ENCODE measurements at regions not wholly inside any gene's neighbourhood (a gene's known extent, or its start where the extent isn't known, plus 50 kb on each side); places are given as distances from the start of the nearest gene placed in this dataset.
"Not testable (repeated sequence)": the region's sequence is repeated elsewhere in the genome, so short reads cannot be mapped to it uniquely, and the experiment has no call there.

- intact Hi-C loops (cut with DNase I): no loop called here
- no peak for DNase-seq (ENCODE audit: low spot score)
Measured at GRCh38 chr6:99668036-99668705, 61.5 kb downstream of the PRDM13 start.

GRCh38 chr6:99689916-99690685 is 83.5 kb downstream of the PRDM13 start:
- intact Hi-C loops (cut with DNase I): no loop called here
- DNase-seq (ENCODE audit: low spot score): no peak

DNA sequence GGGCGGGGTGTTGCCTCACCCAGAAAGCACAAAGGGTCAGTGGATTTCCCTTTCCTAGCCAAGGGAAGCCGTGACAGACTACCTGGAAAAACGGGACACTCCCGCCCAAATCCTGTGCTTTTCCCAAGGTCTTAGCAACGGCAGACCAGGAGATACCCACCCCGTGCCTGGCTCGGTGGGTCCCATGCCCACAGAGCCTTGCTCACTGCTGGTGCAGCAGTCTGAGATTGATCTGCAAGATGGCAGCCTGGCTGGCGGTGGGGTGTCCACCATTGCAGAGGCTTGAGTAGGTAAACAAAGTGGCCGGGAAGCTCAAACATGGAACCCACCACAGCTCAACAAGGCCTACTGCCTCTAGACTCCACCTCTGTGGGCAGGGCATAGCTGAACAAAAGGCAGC is 95.7 kb downstream of the PRDM13 start:
- DNase-seq (ENCODE audit: low spot score); intact Hi-C loops (cut with DNase I): not testable (repeated sequence)

GRCh38 chr6:99709062-99709461 is 102.4 kb downstream of the PRDM13 start:
- intact Hi-C loops (cut with DNase I): no loop called here
- no peak for DNase-seq (ENCODE audit: low spot score)

DNA sequence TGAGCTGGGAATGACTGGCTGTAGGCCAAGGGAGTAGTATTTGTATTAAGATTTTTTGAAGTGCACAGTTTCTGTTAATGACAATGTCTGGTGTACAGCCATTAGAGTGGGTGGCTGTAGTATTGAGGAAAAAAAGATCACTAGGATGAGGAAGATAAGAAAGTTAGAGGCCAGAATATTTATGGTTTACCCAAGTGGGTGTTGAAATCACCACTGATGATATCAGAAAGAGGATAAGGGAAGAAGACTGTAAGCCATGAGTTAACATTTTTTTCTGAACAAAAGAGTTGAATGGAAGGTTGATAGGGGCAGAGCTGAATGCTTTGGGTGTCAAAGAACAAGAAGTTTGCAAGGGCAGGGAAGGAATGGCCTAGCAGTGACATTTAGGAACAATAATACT is 104.7 kb downstream of the PRDM13 start:
- intact Hi-C loops (cut with DNase I): no loop called here

DNA sequence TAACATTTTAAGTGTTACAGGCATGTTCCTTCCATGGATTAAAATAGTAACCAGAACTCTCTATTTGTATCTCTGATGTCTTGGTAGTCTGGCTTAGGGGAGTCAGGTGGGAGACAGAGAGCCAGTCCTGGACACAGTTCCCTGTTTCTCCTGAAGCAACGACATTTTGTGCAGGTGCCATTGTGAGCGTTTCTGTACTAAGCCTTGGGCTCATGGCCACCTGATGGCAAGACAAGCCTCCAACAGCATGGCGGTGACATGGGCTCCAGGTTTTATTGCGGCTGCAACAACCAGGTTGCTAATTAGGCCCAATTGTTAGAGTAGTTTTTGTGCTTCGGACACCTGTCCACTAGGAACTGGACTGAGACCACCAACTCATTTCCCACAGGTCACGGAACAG is 105.3 kb downstream of the PRDM13 start:
- no peak for DNase-seq (ENCODE audit: low spot score)
- intact Hi-C loops (cut with DNase I): no loop called here

More for the DNA sequence above, 104.7 kb downstream of the PRDM13 start:
- no peak for DNase-seq (ENCODE audit: low spot score)

DNA sequence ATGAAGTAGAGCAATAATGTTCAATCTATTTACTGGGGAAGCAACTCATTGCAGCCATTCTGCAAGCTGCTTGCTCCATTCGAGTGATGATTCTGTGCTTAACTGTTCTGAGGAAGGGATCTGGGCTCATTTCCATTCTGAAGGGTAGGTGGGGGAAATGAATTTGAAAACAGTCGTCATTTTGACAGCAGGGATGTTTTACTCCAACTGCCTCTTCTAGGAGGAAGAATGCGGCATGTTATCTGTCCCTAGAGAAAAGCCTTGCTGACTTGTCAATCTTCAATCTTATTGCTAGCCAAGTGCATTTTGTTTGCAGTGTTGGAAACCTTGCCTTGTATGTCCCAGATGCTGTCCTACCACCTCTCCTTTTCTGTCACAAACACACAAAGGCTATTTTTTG is 105.9 kb downstream of the PRDM13 start:
- intact Hi-C loops (cut with DNase I): no loop called here

GRCh38 chr6:99722043-99722442 is 115.4 kb downstream of the PRDM13 start:
- intact Hi-C loops (cut with DNase I); DNase-seq (ENCODE audit: low spot score): not testable (repeated sequence)

More for the DNA sequence above, 105.9 kb downstream of the PRDM13 start:
- DNase-seq (ENCODE audit: low spot score): no peak

DNA sequence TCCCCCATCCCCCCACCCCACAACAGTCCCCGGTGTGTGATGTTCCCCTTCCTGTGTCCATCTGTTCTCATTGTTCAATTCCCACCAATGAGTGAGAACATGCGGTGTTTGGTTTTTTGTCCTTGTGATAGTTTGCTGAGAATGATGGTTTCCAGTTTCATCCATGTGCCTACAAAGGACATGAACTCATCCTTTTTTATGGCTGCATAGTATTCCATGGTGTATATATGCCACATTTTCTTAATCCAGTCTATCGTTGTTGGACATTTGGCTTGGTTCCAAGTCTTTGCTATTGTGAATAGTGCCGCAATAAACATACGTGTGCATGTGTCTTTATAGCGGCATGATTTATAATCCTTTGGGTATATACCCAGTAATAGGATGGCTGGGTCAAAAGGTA is 123.6 kb downstream of the PRDM13 start:
- intact Hi-C loops (cut with DNase I); DNase-seq (ENCODE audit: low spot score): not testable (repeated sequence)

- no peak for DNase-seq (ENCODE audit: low spot score)
- intact Hi-C loops (cut with DNase I): no loop called here
Measured at GRCh38 chr6:99736302-99736701, 129.7 kb downstream of the PRDM13 start.

- DNase-seq (ENCODE audit: low spot score): no peak
- intact Hi-C loops (cut with DNase I): no loop called here
Measured at GRCh38 chr6:99739526-99739925, 132.9 kb downstream of the PRDM13 start.

- intact Hi-C loops (cut with DNase I): loop anchor here (10.0 kb wide), 1 partner anchor 136 kb away; the partner anchor contains the start of gene PRDM13
Measured at GRCh38 chr6:99741092-99741491, 134.5 kb downstream of the PRDM13 start.

DNA sequence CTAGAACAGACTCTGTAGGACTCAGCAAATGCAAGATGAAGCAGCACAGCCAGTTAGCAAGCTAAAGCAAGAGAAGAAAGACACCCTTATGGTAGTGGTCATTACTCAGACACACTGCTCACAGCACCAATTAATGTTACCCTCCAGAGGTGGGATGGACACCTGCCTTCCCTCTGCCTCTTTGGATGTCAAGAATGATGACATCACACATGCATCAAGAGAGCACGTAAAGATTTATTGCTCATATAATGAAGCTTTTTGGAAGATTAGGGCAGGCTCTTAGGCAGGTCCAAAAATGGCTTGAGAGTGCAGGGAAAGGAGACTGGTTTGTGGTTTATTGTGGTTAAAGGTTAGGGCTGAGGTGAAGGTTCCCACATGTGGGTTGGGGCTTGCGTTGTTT is 137.0 kb downstream of the PRDM13 start:
- intact Hi-C loops (cut with DNase I): loop anchor here (10.0 kb wide), 1 partner anchor 139 kb away; the partner anchor contains the start of gene PRDM13
- no peak for DNase-seq (ENCODE audit: low spot score)

More at GRCh38 chr6:99741092-99741491, 134.5 kb downstream of the PRDM13 start:
- no peak for DNase-seq (ENCODE audit: low spot score)

DNA sequence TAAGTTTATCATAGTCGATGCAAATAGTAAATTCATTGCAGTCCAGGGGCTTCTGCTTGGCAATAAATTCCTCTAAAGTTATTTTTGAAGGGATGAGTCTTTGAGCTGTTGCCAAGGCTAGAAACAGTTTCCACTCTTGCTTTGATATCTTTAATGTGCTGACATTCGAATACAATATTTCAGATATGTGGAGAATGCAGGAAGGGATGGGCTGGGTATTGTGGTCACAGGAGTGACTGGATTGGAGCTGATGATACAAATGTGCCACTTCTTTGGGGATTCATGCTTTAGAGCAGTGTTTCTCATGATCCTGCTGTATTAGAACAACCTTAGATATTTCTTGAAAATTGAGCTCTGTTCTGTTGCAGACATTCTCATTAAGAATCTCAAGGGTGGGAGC is 139.0 kb downstream of the PRDM13 start:
- intact Hi-C loops (cut with DNase I): loop anchor here (5.0 to 10.0 kb wide), 2 partner anchors 141 to 278 kb away; partner anchors contain the start of gene PRDM13
- no peak for DNase-seq (ENCODE audit: low spot score)

DNA sequence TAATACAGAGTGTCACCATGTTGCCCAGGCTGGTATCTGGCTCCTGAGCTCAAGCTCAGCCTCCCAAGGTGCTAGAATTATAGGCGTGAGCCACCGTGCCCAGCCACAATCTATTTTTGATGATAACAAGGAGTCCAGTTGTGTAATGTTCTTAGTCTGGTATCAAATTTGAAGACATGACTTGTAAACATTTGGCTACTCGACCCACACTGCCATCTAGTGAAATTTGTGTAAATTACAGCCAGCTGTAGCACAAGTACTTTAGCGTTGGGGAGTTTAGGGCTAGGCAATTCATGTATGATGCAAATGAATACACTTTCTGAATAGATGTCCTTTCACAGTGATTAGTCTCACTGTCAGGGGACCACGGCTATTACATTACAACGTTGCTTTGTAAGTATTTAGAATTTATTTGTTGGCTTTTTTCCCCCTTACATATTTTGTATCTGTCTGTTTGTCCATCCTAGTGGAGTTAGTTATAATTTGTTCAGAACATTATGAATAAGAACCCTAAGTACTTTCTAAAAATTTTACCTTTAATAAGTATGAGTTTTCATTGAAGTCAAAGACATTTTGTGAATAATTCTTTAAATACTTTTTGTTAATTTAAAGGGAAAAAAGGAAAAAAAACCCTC is 139.7 kb downstream of the PRDM13 start:
- intact Hi-C loops (cut with DNase I): loop anchor here (5.0 to 10.0 kb wide), 2 partner anchors 142 to 279 kb away; partner anchors contain the start of gene PRDM13
- DNase-seq (ENCODE audit: low spot score): no peak

DNA sequence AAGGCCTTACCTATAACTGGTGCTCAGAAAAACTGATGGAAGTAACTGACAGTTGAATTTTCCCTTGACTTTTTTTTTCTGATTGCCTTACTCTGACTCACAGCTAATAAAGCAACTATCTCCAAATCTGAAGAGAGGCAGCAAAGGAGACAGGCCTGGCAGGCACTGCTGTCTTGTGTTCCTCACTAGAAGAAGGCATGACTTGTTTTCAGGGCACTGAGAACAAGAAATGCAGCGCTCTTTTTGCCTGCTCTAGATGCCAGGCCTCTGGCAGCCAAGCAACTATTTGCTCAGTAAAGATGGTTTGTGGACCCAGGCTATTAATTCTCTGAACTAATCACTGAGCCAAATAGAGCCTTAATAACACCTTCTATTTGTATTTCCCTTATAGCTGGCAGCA is 155.1 kb downstream of the PRDM13 start:
- intact Hi-C loops (cut with DNase I): no loop called here

GRCh38 chr6:99768166-99768565 is 161.5 kb downstream of the PRDM13 start:
- intact Hi-C loops (cut with DNase I): no loop called here
- DNase-seq (ENCODE audit: low spot score): no peak

More for the DNA sequence above, 155.1 kb downstream of the PRDM13 start:
- no peak for DNase-seq (ENCODE audit: low spot score)

DNA sequence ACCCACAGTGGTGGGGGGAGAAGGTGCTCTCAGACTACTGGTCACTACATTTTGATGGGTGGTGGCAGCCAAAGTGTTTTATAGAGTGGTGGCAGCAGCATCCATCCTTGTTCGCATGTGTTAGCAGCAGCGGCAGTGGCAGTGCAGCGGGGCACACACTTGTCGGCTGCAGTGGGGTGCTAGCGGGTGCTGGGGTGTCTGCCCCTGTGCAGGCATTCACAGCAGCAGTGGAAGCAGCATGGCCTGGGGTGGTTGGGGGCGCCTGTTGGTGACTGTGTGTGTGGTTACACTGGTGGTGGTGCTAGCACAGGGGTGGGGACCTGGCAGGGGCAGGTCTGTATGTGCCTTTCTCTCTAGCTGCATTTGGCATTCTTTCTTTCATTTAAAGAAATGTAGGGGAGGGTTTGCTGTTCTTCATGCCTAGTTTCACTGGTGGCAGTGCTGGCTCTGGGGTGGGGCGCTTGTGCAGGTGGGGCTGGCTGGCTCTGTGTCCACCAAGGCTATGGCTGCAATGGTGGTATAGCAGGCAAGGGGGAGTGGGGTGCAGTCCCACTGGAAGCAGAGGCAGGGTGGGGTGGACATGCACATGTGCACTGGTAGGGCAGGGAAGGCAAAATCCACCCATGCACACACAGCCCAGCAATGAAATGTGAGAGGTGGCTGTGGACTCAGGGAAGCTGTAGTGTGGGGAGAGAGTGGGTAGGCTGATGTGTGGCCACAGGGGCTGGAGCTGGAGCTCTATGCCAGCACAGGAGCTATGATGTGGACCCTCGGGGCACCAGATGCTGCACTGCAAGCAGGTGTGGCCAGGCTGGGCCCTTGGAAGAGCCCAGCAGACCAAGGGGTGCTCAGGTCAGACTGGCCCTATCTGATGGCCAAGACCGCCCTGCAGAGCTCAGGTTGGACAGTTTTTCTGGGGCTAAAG is 173.3 kb downstream of the PRDM13 start:
- no peak for DNase-seq (ENCODE audit: low spot score)
- intact Hi-C loops (cut with DNase I): no loop called here

DNA sequence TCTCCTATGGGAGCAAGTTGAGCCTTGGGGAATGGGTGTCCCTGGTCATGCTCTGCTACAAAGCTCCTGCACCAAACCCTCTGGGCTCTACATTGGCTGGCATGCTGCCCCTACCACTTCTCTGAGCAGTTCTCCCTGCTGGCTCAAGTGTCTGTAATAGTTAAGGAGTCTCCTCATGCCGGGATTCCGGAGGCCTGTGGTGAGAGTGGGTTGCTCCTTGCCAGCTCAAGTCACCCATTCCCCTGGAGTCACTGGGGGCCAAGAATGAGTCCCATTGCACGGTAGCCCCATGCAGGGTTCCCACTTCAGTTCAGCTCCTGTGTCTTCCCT is 173.9 kb downstream of the PRDM13 start:
- DNase-seq (ENCODE audit: low spot score): no peak
- intact Hi-C loops (cut with DNase I): no loop called here

Measured in cardiac septum (tissue), 1 donor.